MCF 10A (cell line): ENCODE measurements at regions not wholly inside any gene's neighbourhood (a gene's known extent, or its start where the extent isn't known, plus 50 kb on each side); places are given as distances from the start of the nearest gene placed in this dataset.

ENCODE experiments used
- BruUV-seq: library from RNA; stranded (reverse); fragments of 400-500 nt; replicated peaks from 2 replicates; lab custom pipeline; 2021; lab: Mats Ljungman, UMichigan
- CTCF ChIA-PET: fragments of 300-600 bp; sonication (Branson Sonifier 250); formaldehyde crosslinking; extraction: SDS; loops from one replicate; lab custom pipeline; 2021; ENCODE audit warnings: antibody characterized with exemption, inconsistent platforms; lab: Yijun Ruan, JAX
- POLR2A ChIA-PET: fragments of 300-600, 350-650 bp; sonication (Branson Sonifier 250); formaldehyde crosslinking; extraction: SDS; loops from one replicate; lab custom pipeline; 2020; ENCODE audit warnings: antibody characterized with exemption, inconsistent platforms; lab: Yijun Ruan, JAX
- DNase-seq: peaks from one replicate; pipeline ENCODE4 v3.0.0-alpha.2; 2018; ENCODE audit not compliant: unreplicated experiment
- H3K27ac Mint-ChIP-seq: one replicate; pipeline ENCODE4 v1.8.0; 2022; ENCODE audit warnings: mild to moderate bottlenecking, low read depth, mixed read lengths; ENCODE audit not compliant: unreplicated experiment
- H3K27me3 Mint-ChIP-seq: one replicate; pipeline ENCODE4 v1.8.0; 2022; ENCODE audit warnings: mixed read lengths; ENCODE audit not compliant: insufficient read depth, unreplicated experiment
- H3K36me3 Mint-ChIP-seq: one replicate; pipeline ENCODE4 v1.8.0; 2022; ENCODE audit warnings: mild to moderate bottlenecking, moderate library complexity, mixed read lengths; ENCODE audit not compliant: insufficient read depth, unreplicated experiment
- H3K4me1 Mint-ChIP-seq: one replicate; pipeline ENCODE4 v1.8.0; 2022; ENCODE audit warnings: mixed read lengths; ENCODE audit not compliant: insufficient read depth, unreplicated experiment
- H3K4me3 Mint-ChIP-seq: one replicate; pipeline ENCODE4 v1.8.0; 2022; ENCODE audit warnings: mild to moderate bottlenecking, moderate library complexity, mixed read lengths; ENCODE audit not compliant: unreplicated experiment
- H3K9me3 Mint-ChIP-seq: one replicate; pipeline ENCODE4 v1.8.0; 2022; ENCODE audit warnings: mixed read lengths; ENCODE audit not compliant: unreplicated experiment
- CTCF ChIP-seq: fragments of 200-600 bp; IDR thresholded peaks from one replicate; pipeline ENCODE4 v1.8.0; 2022; ENCODE audit warnings: antibody characterized with exemption, mild to moderate bottlenecking; ENCODE audit not compliant: unreplicated experiment
- intact Hi-C: fragments of 100-400 bp; cut with micrococcal nuclease; formaldehyde crosslinking; loops from 2 replicates; pipeline ENCODE4 v1.14.1; 2022

GRCh38 chr14:25899197-25899596, 698.6 kb downstream of the NOVA1 start:
- DNase-seq, result no peak
- Mint-ChIP-seq H3K27ac (no peak overlapping the region), H3K9me3 (peaks cover 13% of the 10 kb centered on the region), H3K4me3 (no peak overlapping the region), H3K36me3 (no peaks in the 10 kb centered on the region), H3K27me3 (no peaks in the 10 kb centered on the region), H3K4me1 (no peaks in the 10 kb centered on the region)
- intact Hi-C loops, result no loop called here
- ChIA-PET CTCF (interaction anchor here (1.0 kb wide), 1 partner anchor 157 kb away, joined by 3 read pairs; no protein-coding TSS in a partner anchor), POLR2A (no interaction called here)
- no peak for TF ChIP-seq CTCF
- BruUV-seq, result no TSS peak

- Mint-ChIP-seq H3K27ac (no peak overlapping the region), H3K4me3 (no peak overlapping the region), H3K36me3 (no peaks in the 10 kb centered on the region), H3K27me3 (no peaks in the 10 kb centered on the region), H3K4me1 (no peaks in the 10 kb centered on the region), H3K9me3 (peaks cover 11% of the 10 kb centered on the region)
- intact Hi-C loops, result no loop called here
- no TSS peak for BruUV-seq
- ChIA-PET CTCF (no interaction called here), POLR2A (no interaction called here)
- no peak for TF ChIP-seq CTCF
- DNase-seq, result no peak
Observed at GRCh38 chr14:25896777-25897176, 701.1 kb downstream of the NOVA1 start.

GRCh38 chr14:25895740-25896139, 702.1 kb downstream of the NOVA1 start:
- TF ChIP-seq CTCF, result no peak
- CTCF ChIA-PET, result no interaction called here
- Mint-ChIP-seq H3K4me1 (no peaks in the 10 kb centered on the region), H3K27me3 (no peaks in the 10 kb centered on the region), H3K9me3 (peaks cover under 1% of the 10 kb centered on the region), H3K27ac (no peak overlapping the region), H3K4me3 (no peak overlapping the region), H3K36me3 (no peaks in the 10 kb centered on the region)
- intact Hi-C loops, result no loop called here
- DNase-seq, result no peak
- BruUV-seq, result no TSS peak
- POLR2A ChIA-PET, result no interaction called here

GRCh38 chr14:25887251-25887878, 710.5 kb downstream of the NOVA1 start:
- intact Hi-C loops, result no loop called here
- no peak for TF ChIP-seq CTCF
- Mint-ChIP-seq H3K9me3 (peaks cover 8% of the 10 kb centered on the region), H3K4me1 (no peaks in the 10 kb centered on the region), H3K36me3 (no peaks in the 10 kb centered on the region), H3K27ac (peak overlapping the region; percentile 5), H3K4me3 (no peak overlapping the region), H3K27me3 (no peaks in the 10 kb centered on the region)
- CTCF ChIA-PET, result no interaction called here
- BruUV-seq, result no TSS peak
- POLR2A ChIA-PET, result interaction anchor here (0.8 kb wide), 1 partner anchor 21 kb away, joined by 3 read pairs; no protein-coding TSS in a partner anchor
- DNase-seq, result no peak
